Thyroid gland (tissue), 4 donors: ENCODE measurements at regions not wholly inside any gene's neighbourhood (a gene's known extent, or its start where the extent isn't known, plus 50 kb on each side); places are given as distances from the start of the nearest gene placed in this dataset.

ENCODE experiments used
- CTCF ChIP-seq, 6 experiments: fragments of 200-600 bp in 3 of 6; fragments of 450-650 bp in 3 of 6; sonication (generic) in 3 of 6; IDR thresholded peaks; one replicate each; pipeline ENCODE4 v1.5.1; 2016 to 2019; ENCODE audit warnings: antibody characterized with exemption in 6 of 6, mild to moderate bottlenecking in 2 of 6, inconsistent platforms in 1 of 6, moderate library complexity in 1 of 6
- POLR2A ChIP-seq, 2 donors: fragments of 450-650 bp; IDR thresholded peaks; one replicate each; pipeline ENCODE4 v1.6.1; 2017; ENCODE audit warnings: antibody characterized with exemption in 2 of 2, mild to moderate bottlenecking in 2 of 2, moderate library complexity in 1 of 2

GRCh38 chr10:90224791-90225566, 523.6 kb downstream of the KIF20B start:
- TF ChIP-seq CTCF (IDR thresholded peaks at IDR 0.05): no peak
- no peak for TF ChIP-seq POLR2A (IDR thresholded peaks at IDR 0.05)
